ENCODE measurements at regions not wholly inside any gene's neighbourhood (a gene's known extent, or its start where the extent isn't known, plus 50 kb on each side); places are given as distances from the start of the nearest gene placed in this dataset.

- ChIA-PET POLR2A (ENCODE audit: unreplicated experiment) (interaction anchor here (0.5 kb wide), 1 partner anchor 10 kb away, joined by 4 read pairs; no protein-coding TSS in a partner anchor), CTCF (no interaction called here)
- Histone ChIP-seq H3K4ac (ENCODE audit: low read depth, low read length) (peak overlapping the region; percentile 62), H3K14ac (replicated peaks; ENCODE audit: low read depth, low read length) (0 out of 2 replicates have a peak overlapping the region, but pooled peaks have one; percentile 25), H3K4me2 (ENCODE audit: low read depth, low read length) (no peak overlapping the region), H4K8ac (ENCODE audit: low read depth in 2 of 2, low read length in 2 of 2) (no peak overlapping the region), H3K27me3 (ENCODE audit: control insufficient read depth, insufficient read depth, low read length) (no peaks in the 10 kb centered on the region), H2AK5ac (ENCODE audit: low read depth, low read length) (peak overlapping the region; percentile 10; the same call in 1 of the 2 replicates), H3K9ac (ENCODE audit: low read depth, low read length) (no peak overlapping the region), H2BK15ac (ENCODE audit: low read depth, low read length) (no peak overlapping the region), H2AFZ (replicated peaks; ENCODE audit: low read length, poor library complexity) (peak overlapping the region; percentile 37), H2BK120ac (ENCODE audit: low read depth, low read length) (peak overlapping the region; percentile 50; the same call in 1 of the 2 replicates), H4K91ac (ENCODE audit: insufficient read depth, low read depth, low read length) (peak overlapping the region; percentile 11; the same call in 1 of the 2 replicates), H3K79me1 (ENCODE audit: low read depth in 1 of 2, low read length in 2 of 2) (no peaks in the 10 kb centered on the region), H4K5ac (ENCODE audit: low read depth, low read length) (peak overlapping the region; percentile 44; the same call in 1 of the 2 replicates), H4K20me1 (ENCODE audit: insufficient read depth, low read length) (no peaks in the 10 kb centered on the region), H3K9me1 (ENCODE audit: insufficient read depth, low read length) (peaks cover 5% of the 10 kb centered on the region; the same call in 1 of the 2 replicates), H3K36me3 (ENCODE audit: control insufficient read depth, insufficient read depth, low read length) (no peaks in the 10 kb centered on the region), H2BK5ac (ENCODE audit: low read depth, low read length, poor library complexity, severe bottlenecking) (no peak overlapping the region), H3K56ac (ENCODE audit: extremely low read depth, insufficient read depth, low read length) (no peak overlapping the region), H3K9me3 (ENCODE audit: control insufficient read depth, insufficient read depth, low read length) (no peaks in the 10 kb centered on the region), H3K18ac (ENCODE audit: low read depth, low read length) (peak overlapping the region; percentile 37; the same call in 1 of the 2 replicates), H2BK20ac (ENCODE audit: low read depth, low read length) (peak overlapping the region; percentile 54), H3K4me3 (ENCODE audit: insufficient read depth, low read depth, low read length) (no peak overlapping the region), H3K23ac (ENCODE audit: low read depth, low read length) (no peak overlapping the region), H3K4me1 (ENCODE audit: control insufficient read depth, insufficient read depth, low read length) (peaks cover 21% of the 10 kb centered on the region), H2AK9ac (replicated peaks; ENCODE audit: low read depth, low read length, poor library complexity) (peak overlapping the region; percentile 71), H3K27ac (ENCODE audit: insufficient read depth, low read length) (no peak overlapping the region)
- BruUV-seq (replicated peaks): no TSS peak
- intact Hi-C loops (cut with micrococcal nuclease) (loop anchor here (5.0 kb wide), 1 partner anchor 104 kb away; no protein-coding TSS in a partner anchor), in situ Hi-C loops (cut with MboI; ENCODE audit: low sequenced_read_pairs) (loop anchor here (10.0 kb wide), 2 partner anchors 542 to 852 kb away; no protein-coding TSS in a partner anchor), dilution Hi-C loops (cut with HindIII; ENCODE audit: low sequenced_read_pairs, unreplicated experiment) (no loop called here)
- 64% methylated on average over 3 of the region's 7 CpGs; no CpG with 5 or more reads in 1 of the 2 experiments for WGBS, 2 experiments (ENCODE audit: extremely low coverage in 2 of 2, insufficient read length in 1 of 2)
- TF ChIP-seq RAD21 (IDR thresholded peaks at IDR 0.05; ENCODE audit: low read length) (no peak), FOS (IDR thresholded peaks at IDR 0.05; ENCODE audit: low read depth, low read length) (no peak), MAZ (IDR thresholded peaks at IDR 0.05; ENCODE audit: borderline replicate concordance, low read depth, low read length) (no peak)
- TF ChIP-seq, protein P1, sequence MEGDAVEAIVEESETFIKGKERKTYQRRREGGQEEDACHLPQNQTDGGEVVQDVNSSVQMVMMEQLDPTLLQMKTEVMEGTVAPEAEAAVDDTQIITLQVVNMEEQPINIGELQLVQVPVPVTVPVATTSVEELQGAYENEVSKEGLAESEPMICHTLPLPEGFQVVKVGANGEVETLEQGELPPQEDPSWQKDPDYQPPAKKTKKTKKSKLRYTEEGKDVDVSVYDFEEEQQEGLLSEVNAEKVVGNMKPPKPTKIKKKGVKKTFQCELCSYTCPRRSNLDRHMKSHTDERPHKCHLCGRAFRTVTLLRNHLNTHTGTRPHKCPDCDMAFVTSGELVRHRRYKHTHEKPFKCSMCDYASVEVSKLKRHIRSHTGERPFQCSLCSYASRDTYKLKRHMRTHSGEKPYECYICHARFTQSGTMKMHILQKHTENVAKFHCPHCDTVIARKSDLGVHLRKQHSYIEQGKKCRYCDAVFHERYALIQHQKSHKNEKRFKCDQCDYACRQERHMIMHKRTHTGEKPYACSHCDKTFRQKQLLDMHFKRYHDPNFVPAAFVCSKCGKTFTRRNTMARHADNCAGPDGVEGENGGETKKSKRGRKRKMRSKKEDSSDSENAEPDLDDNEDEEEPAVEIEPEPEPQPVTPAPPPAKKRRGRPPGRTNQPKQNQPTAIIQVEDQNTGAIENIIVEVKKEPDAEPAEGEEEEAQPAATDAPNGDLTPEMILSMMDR (conservative IDR thresholded peaks at IDR 0.05; ENCODE audit: low read depth, low read length): no peak
- ATAC-seq (ENCODE audit: low read depth) (no peak), DNase-seq (no peak)
Measured at GRCh38 chr13:50526661-50527071, 316.8 kb downstream of the DLEU7 start.
